Astrocyte (in vitro differentiated cells and primary cell): ENCODE measurements at regions not wholly inside any gene's neighbourhood (a gene's known extent, or its start where the extent isn't known, plus 50 kb on each side); places are given as distances from the start of the nearest gene placed in this dataset.

Experiments used
- EZH2 ChIP-seq: IDR thresholded peaks from 2 replicates; pipeline ENCODE4 v1.6.1; 2012; ENCODE audit warnings: mild to moderate bottlenecking, low read length, inconsistent platforms; ENCODE audit not compliant: insufficient read depth
- TF ChIP-seq, protein P1 (sequence below): IDR thresholded peaks from 2 replicates; pipeline ENCODE4 v1.5.1; 2011; ENCODE audit warnings: low read depth, mild to moderate bottlenecking, inconsistent platforms, low read length, moderate library complexity; ENCODE audit not compliant: insufficient read depth

DNA sequence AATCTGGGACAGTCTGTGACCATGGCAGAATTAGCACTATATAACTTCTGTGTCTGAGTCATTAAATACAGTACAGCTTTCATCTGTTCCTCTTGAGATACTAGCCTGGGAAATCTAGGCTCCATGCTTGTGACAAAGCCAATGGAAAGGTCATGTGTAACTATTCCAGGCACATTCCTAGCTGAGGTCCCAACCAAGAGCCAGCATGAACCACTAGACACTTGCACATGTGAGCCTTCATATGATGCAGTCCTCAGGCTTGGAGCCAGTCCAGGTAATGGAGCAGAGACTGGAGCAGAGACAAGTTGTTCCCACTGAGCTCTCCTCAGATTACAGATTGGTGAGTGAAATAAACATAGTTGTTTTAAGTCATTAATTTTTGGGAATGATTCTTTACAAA, 412.4 kb upstream of the ZNF462 start:
- TF ChIP-seq, protein P1, sequence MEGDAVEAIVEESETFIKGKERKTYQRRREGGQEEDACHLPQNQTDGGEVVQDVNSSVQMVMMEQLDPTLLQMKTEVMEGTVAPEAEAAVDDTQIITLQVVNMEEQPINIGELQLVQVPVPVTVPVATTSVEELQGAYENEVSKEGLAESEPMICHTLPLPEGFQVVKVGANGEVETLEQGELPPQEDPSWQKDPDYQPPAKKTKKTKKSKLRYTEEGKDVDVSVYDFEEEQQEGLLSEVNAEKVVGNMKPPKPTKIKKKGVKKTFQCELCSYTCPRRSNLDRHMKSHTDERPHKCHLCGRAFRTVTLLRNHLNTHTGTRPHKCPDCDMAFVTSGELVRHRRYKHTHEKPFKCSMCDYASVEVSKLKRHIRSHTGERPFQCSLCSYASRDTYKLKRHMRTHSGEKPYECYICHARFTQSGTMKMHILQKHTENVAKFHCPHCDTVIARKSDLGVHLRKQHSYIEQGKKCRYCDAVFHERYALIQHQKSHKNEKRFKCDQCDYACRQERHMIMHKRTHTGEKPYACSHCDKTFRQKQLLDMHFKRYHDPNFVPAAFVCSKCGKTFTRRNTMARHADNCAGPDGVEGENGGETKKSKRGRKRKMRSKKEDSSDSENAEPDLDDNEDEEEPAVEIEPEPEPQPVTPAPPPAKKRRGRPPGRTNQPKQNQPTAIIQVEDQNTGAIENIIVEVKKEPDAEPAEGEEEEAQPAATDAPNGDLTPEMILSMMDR: no peak
- TF ChIP-seq EZH2: no peak
